GM12872 (cell line): ENCODE measurements at regions not wholly inside any gene's neighbourhood (a gene's known extent, or its start where the extent isn't known, plus 50 kb on each side); places are given as distances from the start of the nearest gene placed in this dataset.

Experiments
- TF ChIP-seq, protein P1 (sequence below): IDR thresholded peaks from 3 replicates; pipeline ENCODE4 v1.5.1; 2011; ENCODE audit warnings: low read depth, mild to moderate bottlenecking, low read length, moderate library complexity; ENCODE audit not compliant: insufficient read depth

DNA sequence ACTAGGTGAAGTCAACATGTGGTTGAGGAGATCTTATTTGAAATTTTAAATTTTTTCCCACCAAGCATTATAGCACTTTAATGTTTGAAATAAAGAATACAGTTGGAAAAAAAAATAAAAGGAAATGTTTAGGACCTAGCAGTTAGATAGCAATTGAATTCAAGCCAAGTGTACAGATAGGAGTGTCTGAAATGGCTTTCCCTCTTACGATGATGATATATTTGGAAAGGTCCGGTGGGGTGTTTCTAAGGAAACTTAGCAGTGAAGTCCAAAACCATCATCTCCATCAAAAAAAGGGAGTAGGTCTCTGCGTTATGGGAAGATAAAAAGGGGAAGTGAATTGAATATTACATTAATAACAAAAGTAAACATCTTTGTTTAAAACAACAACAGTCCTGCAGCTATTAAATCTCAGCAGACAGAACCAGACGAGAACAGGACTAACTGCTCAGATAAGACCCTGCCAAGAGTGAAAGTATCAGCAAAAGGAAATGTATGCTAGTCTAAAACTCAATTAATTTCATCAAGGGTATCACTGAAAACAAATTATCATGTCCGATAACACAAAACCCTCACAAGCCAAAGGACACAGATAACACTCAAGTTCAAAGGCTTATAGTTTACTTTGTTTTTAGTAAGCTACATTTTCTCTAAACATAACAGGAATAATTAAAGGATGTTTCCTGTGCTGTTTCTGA lies 242.0 kb downstream of the BMP4 start:
- TF ChIP-seq, protein P1, sequence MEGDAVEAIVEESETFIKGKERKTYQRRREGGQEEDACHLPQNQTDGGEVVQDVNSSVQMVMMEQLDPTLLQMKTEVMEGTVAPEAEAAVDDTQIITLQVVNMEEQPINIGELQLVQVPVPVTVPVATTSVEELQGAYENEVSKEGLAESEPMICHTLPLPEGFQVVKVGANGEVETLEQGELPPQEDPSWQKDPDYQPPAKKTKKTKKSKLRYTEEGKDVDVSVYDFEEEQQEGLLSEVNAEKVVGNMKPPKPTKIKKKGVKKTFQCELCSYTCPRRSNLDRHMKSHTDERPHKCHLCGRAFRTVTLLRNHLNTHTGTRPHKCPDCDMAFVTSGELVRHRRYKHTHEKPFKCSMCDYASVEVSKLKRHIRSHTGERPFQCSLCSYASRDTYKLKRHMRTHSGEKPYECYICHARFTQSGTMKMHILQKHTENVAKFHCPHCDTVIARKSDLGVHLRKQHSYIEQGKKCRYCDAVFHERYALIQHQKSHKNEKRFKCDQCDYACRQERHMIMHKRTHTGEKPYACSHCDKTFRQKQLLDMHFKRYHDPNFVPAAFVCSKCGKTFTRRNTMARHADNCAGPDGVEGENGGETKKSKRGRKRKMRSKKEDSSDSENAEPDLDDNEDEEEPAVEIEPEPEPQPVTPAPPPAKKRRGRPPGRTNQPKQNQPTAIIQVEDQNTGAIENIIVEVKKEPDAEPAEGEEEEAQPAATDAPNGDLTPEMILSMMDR: no peak

DNA sequence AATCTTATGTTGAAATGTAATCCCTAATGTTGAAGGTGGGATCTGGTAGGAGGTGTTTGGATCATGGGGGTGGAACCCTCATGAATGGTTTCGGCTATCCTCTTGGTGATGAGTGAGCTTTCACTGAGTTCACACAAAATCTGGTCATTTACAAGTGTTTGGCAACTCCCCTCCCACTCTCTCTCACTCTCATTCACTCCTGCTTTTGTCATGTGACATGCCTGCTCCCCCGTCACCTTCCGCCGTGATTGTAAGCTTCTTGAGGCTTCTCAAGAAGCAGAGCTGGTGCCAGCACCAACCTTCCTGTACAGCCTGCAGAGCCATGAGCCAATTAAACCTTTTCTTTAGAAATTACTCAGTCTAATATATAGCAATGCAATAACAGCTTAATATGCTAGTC lies 245.4 kb downstream of the BMP4 start:
- TF ChIP-seq, protein P1: no peak

DNA sequence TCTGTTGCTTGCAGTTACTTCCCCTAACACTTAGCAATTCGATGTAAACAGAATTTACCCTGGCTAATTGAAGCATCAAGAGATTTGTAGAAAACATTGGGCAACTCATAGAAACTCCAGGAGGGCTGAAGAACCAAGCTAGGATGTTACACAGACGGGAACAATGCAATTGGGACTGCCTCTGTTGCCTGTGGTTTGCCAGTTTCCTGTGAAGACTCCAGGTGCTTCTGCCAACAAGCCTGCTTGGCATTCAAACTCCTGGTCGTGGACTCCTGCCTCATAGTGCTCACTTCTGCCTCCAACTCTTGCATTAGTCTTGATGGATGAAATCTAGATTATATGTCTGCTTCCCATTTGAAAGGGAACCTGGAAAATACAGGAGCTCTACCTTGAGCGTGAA lies 246.0 kb downstream of the BMP4 start:
- TF ChIP-seq, protein P1: no peak

DNA sequence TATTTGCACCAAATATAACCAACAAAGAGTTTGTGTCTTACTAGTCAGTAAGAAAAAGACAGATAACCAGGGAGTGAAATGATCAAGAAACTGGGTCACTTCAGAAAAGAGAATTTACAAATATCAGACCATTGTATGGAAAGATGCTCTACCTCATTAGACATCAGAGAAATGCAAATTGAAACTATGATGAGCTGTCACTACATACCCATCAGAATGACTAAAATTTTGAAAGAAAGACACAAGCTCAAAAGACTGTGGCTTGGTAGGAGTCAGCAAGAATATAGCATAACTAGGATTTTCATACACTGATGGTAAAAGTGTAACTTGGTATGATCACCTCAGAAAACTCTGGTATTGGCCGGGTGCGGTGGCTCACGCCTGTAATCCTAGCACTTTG lies 247.2 kb downstream of the BMP4 start:
- TF ChIP-seq, protein P1: no peak

DNA sequence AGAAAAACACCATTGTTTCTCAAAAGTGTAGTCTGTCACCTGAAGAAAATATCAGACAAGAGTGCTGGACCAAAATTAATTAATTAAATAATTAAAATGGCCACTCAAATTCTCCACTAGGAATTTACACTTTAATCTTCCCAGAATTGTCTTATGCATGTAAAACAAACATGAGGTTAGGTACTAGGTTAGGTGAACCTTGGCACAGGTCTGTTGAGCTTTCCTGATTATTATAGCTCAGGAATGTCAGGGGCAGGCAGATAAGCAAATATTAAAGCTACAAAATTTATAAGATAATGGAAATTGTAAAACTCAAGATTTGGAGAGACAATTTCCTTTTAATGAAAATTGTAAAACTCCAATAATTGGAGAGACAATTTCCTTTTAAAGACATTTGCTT lies 253.2 kb downstream of the BMP4 start:
- TF ChIP-seq, protein P1: no peak

DNA sequence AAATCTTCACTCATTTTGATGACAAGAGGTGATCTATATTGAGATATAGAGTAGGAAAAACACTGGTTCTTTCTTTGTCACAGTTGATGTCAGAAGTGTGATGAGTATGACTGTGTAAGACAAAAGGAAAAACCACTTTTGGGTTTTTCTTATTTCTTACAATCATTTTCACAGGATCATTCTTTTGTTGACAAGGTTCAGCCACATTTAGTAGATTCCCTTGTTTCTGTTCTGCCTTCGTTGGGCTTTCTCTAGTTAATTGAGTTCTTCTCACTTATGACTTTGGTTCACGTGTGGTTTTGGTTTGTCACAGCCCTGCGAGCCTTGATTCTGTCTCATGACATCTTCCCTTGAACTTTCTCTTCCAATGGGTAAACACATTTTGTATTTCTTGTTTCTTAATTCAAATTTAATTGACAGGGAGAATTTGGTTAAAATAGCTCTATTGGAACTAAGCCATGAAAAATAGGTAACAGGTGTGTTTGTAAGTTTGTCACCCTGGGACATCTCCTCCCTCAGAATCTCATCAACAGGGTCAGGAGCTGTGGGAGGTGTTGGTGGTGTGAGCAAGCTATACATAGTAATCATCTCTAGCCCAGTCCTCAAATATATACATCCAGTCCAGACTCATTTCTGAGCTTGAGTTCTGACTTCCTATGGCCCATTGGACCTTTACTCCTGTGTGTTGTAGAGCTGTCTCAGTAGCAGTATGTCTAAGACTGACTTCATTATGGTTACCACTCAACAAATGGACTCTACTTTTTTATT lies 255.3 kb downstream of the BMP4 start:
- TF ChIP-seq, protein P1: no peak

DNA sequence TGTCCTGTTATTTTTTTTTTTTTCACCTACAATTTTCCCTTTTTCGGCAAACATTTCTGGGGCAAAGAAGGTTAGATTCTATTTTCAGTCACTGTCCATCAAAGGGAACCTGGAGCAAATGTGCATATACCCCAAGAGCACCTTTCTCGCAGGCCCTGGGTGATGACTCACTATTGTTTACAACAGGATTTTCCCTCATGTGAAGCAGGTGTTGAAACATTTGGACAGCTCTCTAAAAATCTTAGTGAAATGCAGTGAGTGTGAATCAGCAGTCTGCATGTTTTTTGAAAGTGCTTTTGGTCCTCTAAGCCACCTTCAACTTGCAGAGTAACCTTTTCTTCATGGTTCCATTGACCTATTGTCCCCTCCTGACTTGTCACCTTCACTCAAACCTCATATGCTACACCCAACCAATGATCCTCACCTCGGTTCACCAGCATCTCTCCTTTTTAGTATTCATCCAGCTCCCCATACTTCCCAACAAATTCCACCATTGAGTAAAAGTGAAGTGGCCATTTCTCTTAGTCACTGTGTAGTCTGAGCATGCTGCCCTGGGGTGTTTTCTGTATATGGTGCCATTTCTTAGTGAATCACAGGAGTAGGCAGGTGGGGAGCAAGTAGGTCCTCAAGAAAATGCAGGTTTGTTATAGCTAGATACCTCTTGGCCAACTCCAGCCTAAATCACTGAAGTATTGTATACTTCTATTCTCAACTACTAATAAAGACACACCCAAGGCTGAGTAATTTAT lies 260.2 kb downstream of the BMP4 start:
- TF ChIP-seq, protein P1: no peak
